ENCODE measurements at regions not wholly inside any gene's neighbourhood (a gene's known extent, or its start where the extent isn't known, plus 50 kb on each side); places are given as distances from the start of the nearest gene placed in this dataset.
"Not testable (repeated sequence)": the region's sequence is repeated elsewhere in the genome, so short reads cannot be mapped to it uniquely, and the experiment has no call there.

DNA sequence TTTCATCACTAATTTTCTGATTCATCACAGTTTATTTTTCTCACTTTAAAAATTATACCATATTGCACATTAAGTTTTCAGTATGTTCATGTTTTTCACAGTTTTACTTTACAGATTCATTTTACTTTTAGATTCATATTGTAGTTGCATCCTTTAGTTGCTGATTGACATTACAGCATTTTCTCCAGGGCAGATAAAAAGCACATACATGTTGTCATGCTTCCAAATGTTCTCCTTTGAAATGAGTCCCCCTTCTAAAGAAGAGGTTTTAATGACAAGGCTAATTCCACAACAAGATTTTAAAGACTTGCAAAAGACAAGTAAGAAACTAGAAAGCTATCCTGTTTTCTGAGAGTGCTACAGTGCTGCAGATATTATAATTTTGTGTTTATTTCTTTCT, 72.1 kb upstream of the RASSF8 start:
- Mint-ChIP-seq H3K27me3 (peaks cover 15% of the 10 kb centered on the region), H3K4me3 (ENCODE audit: low read depth) (no peak overlapping the region), H3K4me1 (ENCODE audit: low read depth) (peaks cover 17% of the 10 kb centered on the region), H3K9me3 (ENCODE audit: low read depth) (peaks cover 9% of the 10 kb centered on the region), H3K36me3 (ENCODE audit: insufficient read depth) (no peaks in the 10 kb centered on the region), H3K27ac (no peak overlapping the region)
- no peak for DNase-seq (ENCODE audit: low spot score, unreplicated experiment)
- TF ChIP-seq, protein P1, sequence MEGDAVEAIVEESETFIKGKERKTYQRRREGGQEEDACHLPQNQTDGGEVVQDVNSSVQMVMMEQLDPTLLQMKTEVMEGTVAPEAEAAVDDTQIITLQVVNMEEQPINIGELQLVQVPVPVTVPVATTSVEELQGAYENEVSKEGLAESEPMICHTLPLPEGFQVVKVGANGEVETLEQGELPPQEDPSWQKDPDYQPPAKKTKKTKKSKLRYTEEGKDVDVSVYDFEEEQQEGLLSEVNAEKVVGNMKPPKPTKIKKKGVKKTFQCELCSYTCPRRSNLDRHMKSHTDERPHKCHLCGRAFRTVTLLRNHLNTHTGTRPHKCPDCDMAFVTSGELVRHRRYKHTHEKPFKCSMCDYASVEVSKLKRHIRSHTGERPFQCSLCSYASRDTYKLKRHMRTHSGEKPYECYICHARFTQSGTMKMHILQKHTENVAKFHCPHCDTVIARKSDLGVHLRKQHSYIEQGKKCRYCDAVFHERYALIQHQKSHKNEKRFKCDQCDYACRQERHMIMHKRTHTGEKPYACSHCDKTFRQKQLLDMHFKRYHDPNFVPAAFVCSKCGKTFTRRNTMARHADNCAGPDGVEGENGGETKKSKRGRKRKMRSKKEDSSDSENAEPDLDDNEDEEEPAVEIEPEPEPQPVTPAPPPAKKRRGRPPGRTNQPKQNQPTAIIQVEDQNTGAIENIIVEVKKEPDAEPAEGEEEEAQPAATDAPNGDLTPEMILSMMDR (IDR thresholded peaks at IDR 0.05; ENCODE audit: unreplicated experiment): no peak

DNA sequence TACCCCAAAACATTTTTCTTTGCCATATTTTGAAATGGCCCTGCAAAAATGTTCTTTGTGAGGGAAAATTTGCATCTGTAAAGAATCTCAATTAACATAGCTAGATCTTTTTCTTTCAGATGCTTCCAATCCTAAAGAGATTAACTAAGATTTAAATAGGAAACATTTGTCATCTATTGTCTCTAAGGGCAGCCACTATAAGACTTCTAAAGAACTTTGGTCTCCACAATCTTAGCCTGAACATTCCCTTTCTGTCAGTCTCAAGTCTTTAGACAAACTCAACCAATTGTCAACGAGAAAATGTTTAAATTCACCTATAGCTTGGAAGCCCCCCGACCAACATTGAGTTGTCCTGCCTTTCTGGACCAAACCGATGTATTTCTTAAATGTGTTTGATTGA, 71.1 kb upstream of the RASSF8 start:
- H3K27me3 Mint-ChIP-seq: peaks cover 15% of the 10 kb centered on the region
- no peak for DNase-seq (ENCODE audit: low spot score, unreplicated experiment)
- H3K4me3 Mint-ChIP-seq (ENCODE audit: low read depth): no peak overlapping the region
- TF ChIP-seq, protein P1 (IDR thresholded peaks at IDR 0.05; ENCODE audit: unreplicated experiment): no peak
- H3K9me3 Mint-ChIP-seq (ENCODE audit: low read depth): peaks cover 5% of the 10 kb centered on the region
- H3K36me3 Mint-ChIP-seq (ENCODE audit: insufficient read depth): no peaks in the 10 kb centered on the region
- peaks cover 17% of the 10 kb centered on the region for H3K4me1 Mint-ChIP-seq (ENCODE audit: low read depth)
- H3K27ac Mint-ChIP-seq: no peak overlapping the region

DNA sequence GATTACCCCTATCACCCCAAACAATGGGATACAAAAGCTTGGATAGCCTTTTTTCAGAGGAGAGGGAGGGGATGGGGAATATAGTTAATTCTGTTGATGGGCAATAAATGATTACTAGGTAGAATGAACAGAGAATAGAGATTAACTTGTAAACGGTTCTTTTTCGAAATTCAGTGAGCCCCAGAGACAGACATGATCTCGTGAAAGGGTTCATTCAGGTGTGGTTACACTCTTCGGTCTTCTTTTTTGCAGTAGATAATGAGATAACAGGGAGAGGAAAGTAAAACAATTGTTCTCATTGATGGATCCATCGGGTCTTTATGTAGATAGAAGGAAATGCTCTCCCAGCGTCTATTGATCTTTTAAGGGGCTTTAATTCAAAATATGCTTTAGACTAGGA, 69.3 kb upstream of the RASSF8 start:
- peaks cover 15% of the 10 kb centered on the region for H3K27me3 Mint-ChIP-seq
- no peaks in the 10 kb centered on the region for H3K36me3 Mint-ChIP-seq (ENCODE audit: insufficient read depth)
- no peak for DNase-seq (ENCODE audit: low spot score, unreplicated experiment)
- no peak overlapping the region for H3K4me3 Mint-ChIP-seq (ENCODE audit: low read depth)
- peaks cover 17% of the 10 kb centered on the region for H3K4me1 Mint-ChIP-seq (ENCODE audit: low read depth)
- peaks cover 4% of the 10 kb centered on the region for H3K9me3 Mint-ChIP-seq (ENCODE audit: low read depth)
- H3K27ac Mint-ChIP-seq: no peak overlapping the region
- TF ChIP-seq, protein P1 (IDR thresholded peaks at IDR 0.05; ENCODE audit: unreplicated experiment): no peak

DNA sequence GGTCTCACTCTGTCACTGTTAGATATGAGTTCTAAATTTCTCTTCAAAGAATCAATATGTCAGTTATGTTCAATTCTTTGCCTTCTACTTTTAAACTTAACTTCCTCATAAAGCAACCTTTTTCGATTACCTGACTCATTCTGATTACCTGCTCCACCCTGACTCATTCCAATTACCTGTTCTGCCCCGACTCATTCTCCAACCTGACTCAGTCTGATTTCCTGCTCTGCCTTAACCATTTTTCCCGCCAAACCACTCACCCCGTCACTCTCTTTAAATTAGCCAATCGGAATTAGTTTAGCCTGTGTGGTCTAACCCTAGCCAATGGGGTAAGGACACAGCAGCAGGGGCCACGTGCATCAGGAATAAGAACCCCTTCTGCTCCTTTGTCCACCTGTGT, 67.4 kb upstream of the RASSF8 start:
- not testable (repeated sequence) for H3K4me3 Mint-ChIP-seq (ENCODE audit: low read depth); H3K9me3 Mint-ChIP-seq (ENCODE audit: low read depth); DNase-seq (ENCODE audit: low spot score, unreplicated experiment); H3K27ac Mint-ChIP-seq; H3K27me3 Mint-ChIP-seq; H3K36me3 Mint-ChIP-seq (ENCODE audit: insufficient read depth)
- H3K4me1 Mint-ChIP-seq (ENCODE audit: low read depth): peaks cover 12% of the 10 kb centered on the region

DNA sequence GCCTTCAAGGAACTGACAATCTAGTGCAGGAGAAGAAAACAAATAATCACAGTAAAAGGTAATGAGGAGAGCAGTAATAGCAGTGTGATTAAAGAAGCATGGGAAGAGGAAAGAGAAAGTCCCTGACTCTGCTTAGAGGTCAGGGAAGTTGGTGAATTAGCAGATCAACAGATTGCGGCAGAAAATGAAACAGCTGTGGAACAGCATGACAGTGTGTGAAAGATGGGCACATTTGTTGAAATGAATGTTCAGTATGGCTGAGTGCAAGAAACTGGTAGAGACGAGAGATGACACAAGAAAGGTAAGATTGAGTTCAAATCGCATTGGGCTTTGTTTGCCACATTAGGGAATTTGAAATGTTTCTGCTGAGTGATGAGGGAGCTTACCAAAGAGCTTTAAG, 63.7 kb upstream of the RASSF8 start:
- H3K4me1 Mint-ChIP-seq (ENCODE audit: low read depth): no peaks in the 10 kb centered on the region
- no peak overlapping the region for H3K4me3 Mint-ChIP-seq (ENCODE audit: low read depth)
- H3K27me3 Mint-ChIP-seq: no peaks in the 10 kb centered on the region
- H3K36me3 Mint-ChIP-seq (ENCODE audit: insufficient read depth): peaks cover 1% of the 10 kb centered on the region
- no peak for DNase-seq (ENCODE audit: low spot score, unreplicated experiment)
- no peak overlapping the region for H3K27ac Mint-ChIP-seq
- peaks cover 11% of the 10 kb centered on the region for H3K9me3 Mint-ChIP-seq (ENCODE audit: low read depth)
- TF ChIP-seq, protein P1 (IDR thresholded peaks at IDR 0.05; ENCODE audit: unreplicated experiment): no peak

DNA sequence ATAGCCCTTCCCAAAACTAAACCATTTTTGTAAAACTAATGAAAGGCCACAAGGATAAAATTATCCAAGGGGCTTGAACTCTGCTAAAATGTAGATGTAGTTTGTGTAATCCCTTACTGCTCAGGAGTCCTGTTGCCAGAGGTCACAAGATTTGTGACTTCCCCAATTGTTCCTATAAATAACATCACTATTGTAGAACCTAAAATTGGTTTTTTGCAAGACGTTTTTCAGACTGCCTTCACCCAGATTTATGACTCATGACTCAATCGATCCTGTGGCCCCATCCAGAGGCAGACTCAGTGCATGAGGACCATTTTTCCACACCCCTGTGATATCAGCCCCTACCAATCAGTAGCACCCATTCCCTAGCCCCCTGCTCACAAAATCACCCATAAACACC, 61.5 kb upstream of the RASSF8 start:
- H3K36me3 Mint-ChIP-seq (ENCODE audit: insufficient read depth): peaks cover 1% of the 10 kb centered on the region
- no peak for DNase-seq (ENCODE audit: low spot score, unreplicated experiment)
- no peak overlapping the region for H3K4me3 Mint-ChIP-seq (ENCODE audit: low read depth)
- no peaks in the 10 kb centered on the region for H3K27me3 Mint-ChIP-seq
- H3K4me1 Mint-ChIP-seq (ENCODE audit: low read depth): no peaks in the 10 kb centered on the region
- H3K9me3 Mint-ChIP-seq (ENCODE audit: low read depth): peaks cover 8% of the 10 kb centered on the region
- H3K27ac Mint-ChIP-seq: no peak overlapping the region
- TF ChIP-seq, protein P1 (IDR thresholded peaks at IDR 0.05; ENCODE audit: unreplicated experiment): no peak

Data from progenitor cell of endocrine pancreas (in vitro differentiated cells).